Adipocyte (in vitro differentiated cells): ENCODE measurements at regions not wholly inside any gene's neighbourhood (a gene's known extent, or its start where the extent isn't known, plus 50 kb on each side); places are given as distances from the start of the nearest gene placed in this dataset.
"Not testable (repeated sequence)": the region's sequence is repeated elsewhere in the genome, so short reads cannot be mapped to it uniquely, and the experiment has no call there.

ENCODE experiments used
- DNase-seq: peaks from one replicate; pipeline ENCODE4 v3.0.0-alpha.2; 2015; ENCODE audit warnings: low read depth
- H3K27me3 ChIP-seq: replicated peaks from 2 replicates; pipeline ENCODE4 v1.7.0; 2013; ENCODE audit warnings: mild to moderate bottlenecking, low read length, moderate library complexity; ENCODE audit not compliant: control insufficient read depth, insufficient read depth
- H3K36me3 ChIP-seq: 2 replicates; pipeline ENCODE4 v1.7.0; 2013; ENCODE audit warnings: low read length, mild to moderate bottlenecking, moderate library complexity; ENCODE audit not compliant: control insufficient read depth, insufficient read depth, severe bottlenecking
- H3K4me1 ChIP-seq: 2 replicates; pipeline ENCODE4 v1.7.0; 2013; ENCODE audit warnings: mild to moderate bottlenecking, low read length, moderate library complexity; ENCODE audit not compliant: control insufficient read depth, insufficient read depth
- H3K4me3 ChIP-seq: 2 replicates; pipeline ENCODE4 v1.7.0; 2013; ENCODE audit warnings: mild to moderate bottlenecking, low read length, moderate library complexity
- H3K9ac ChIP-seq: 2 replicates; pipeline ENCODE4 v1.7.0; 2013; ENCODE audit warnings: mild to moderate bottlenecking, low read length, moderate library complexity
- H3K9me3 ChIP-seq: 2 replicates; pipeline ENCODE4 v1.7.0; 2013; ENCODE audit warnings: mild to moderate bottlenecking, low read length, moderate library complexity; ENCODE audit not compliant: control insufficient read depth

GRCh38 chr14:47935332-47935731 lies 259.9 kb upstream of the MDGA2 start:
- no peak overlapping the region for H3K4me3 ChIP-seq
- no peaks in the 10 kb centered on the region for H3K4me1 ChIP-seq
- no peaks in the 10 kb centered on the region for H3K9me3 ChIP-seq
- no peak overlapping the region for H3K9ac ChIP-seq
- DNase-seq, result no peak
- no peaks in the 10 kb centered on the region for H3K27me3 ChIP-seq
- H3K36me3 ChIP-seq, result no peaks in the 10 kb centered on the region

GRCh38 chr14:47929334-47929733 lies 253.9 kb upstream of the MDGA2 start:
- no peak overlapping the region for H3K4me3 ChIP-seq
- H3K4me1 ChIP-seq, result no peaks in the 10 kb centered on the region
- H3K27me3 ChIP-seq, result no peaks in the 10 kb centered on the region
- no peaks in the 10 kb centered on the region for H3K36me3 ChIP-seq
- no peak overlapping the region for H3K9ac ChIP-seq
- no peak for DNase-seq
- peaks cover under 1% of the 10 kb centered on the region for H3K9me3 ChIP-seq

GRCh38 chr14:47921133-47921532 lies 245.7 kb upstream of the MDGA2 start:
- Histone ChIP-seq H3K27me3 (no peaks in the 10 kb centered on the region), H3K4me3 (no peak overlapping the region), H3K9me3 (peaks cover 4% of the 10 kb centered on the region), H3K4me1 (peaks cover 4% of the 10 kb centered on the region), H3K9ac (no peak overlapping the region), H3K36me3 (no peaks in the 10 kb centered on the region)
- no peak for DNase-seq

GRCh38 chr14:47919997-47920396 lies 244.6 kb upstream of the MDGA2 start:
- Histone ChIP-seq H3K9ac (no peak overlapping the region), H3K27me3 (no peaks in the 10 kb centered on the region), H3K4me1 (peaks cover 4% of the 10 kb centered on the region), H3K36me3 (no peaks in the 10 kb centered on the region), H3K9me3 (peaks cover 4% of the 10 kb centered on the region), H3K4me3 (no peak overlapping the region)
- no peak for DNase-seq

- Histone ChIP-seq H3K4me3 (no peak overlapping the region), H3K4me1 (peaks cover 4% of the 10 kb centered on the region), H3K36me3 (no peaks in the 10 kb centered on the region), H3K9ac (no peak overlapping the region), H3K9me3 (peaks cover 4% of the 10 kb centered on the region), H3K27me3 (no peaks in the 10 kb centered on the region)
- DNase-seq, result no peak
Observed at GRCh38 chr14:47919334-47919846, 244.0 kb upstream of the MDGA2 start.

GRCh38 chr14:47917344-47917954 lies 242.0 kb upstream of the MDGA2 start:
- H3K27me3 ChIP-seq, result no peaks in the 10 kb centered on the region
- H3K9ac ChIP-seq, result no peak overlapping the region
- peak; percentile 25 for DNase-seq
- H3K9me3 ChIP-seq, result no peaks in the 10 kb centered on the region
- H3K36me3 ChIP-seq, result no peaks in the 10 kb centered on the region
- H3K4me1 ChIP-seq, result peaks cover 4% of the 10 kb centered on the region
- H3K4me3 ChIP-seq, result no peak overlapping the region

- not testable (repeated sequence) for DNase-seq, H3K4me3 ChIP-seq, H3K27me3 ChIP-seq, H3K9ac ChIP-seq, H3K9me3 ChIP-seq, H3K4me1 ChIP-seq, H3K36me3 ChIP-seq
Observed at GRCh38 chr14:47901141-47901540, 225.7 kb upstream of the MDGA2 start.

- Histone ChIP-seq H3K9ac (no peak overlapping the region), H3K4me1 (no peaks in the 10 kb centered on the region), H3K4me3 (no peak overlapping the region), H3K27me3 (no peaks in the 10 kb centered on the region), H3K9me3 (no peaks in the 10 kb centered on the region), H3K36me3 (no peaks in the 10 kb centered on the region)
- DNase-seq, result no peak
Observed at GRCh38 chr14:47899685-47900084, 224.3 kb upstream of the MDGA2 start.

- H3K9me3 ChIP-seq, result no peaks in the 10 kb centered on the region
- H3K4me3 ChIP-seq, result no peak overlapping the region
- no peaks in the 10 kb centered on the region for H3K36me3 ChIP-seq
- no peak for DNase-seq
- H3K27me3 ChIP-seq, result no peaks in the 10 kb centered on the region
- H3K9ac ChIP-seq, result no peak overlapping the region
- H3K4me1 ChIP-seq, result no peaks in the 10 kb centered on the region
Observed at GRCh38 chr14:47874350-47874749, 198.9 kb upstream of the MDGA2 start.

- Histone ChIP-seq H3K9ac (no peak overlapping the region), H3K4me1 (no peaks in the 10 kb centered on the region), H3K9me3 (no peaks in the 10 kb centered on the region), H3K27me3 (no peaks in the 10 kb centered on the region), H3K4me3 (no peak overlapping the region), H3K36me3 (no peaks in the 10 kb centered on the region)
- no peak for DNase-seq
Observed at GRCh38 chr14:47872588-47872987, 197.2 kb upstream of the MDGA2 start.

GRCh38 chr14:47863441-47863840 lies 188.0 kb upstream of the MDGA2 start:
- no peak for DNase-seq
- no peaks in the 10 kb centered on the region for H3K27me3 ChIP-seq
- no peaks in the 10 kb centered on the region for H3K36me3 ChIP-seq
- no peaks in the 10 kb centered on the region for H3K9me3 ChIP-seq
- no peak overlapping the region for H3K9ac ChIP-seq
- no peaks in the 10 kb centered on the region for H3K4me1 ChIP-seq
- H3K4me3 ChIP-seq, result no peak overlapping the region

- no peaks in the 10 kb centered on the region for H3K9me3 ChIP-seq
- no peaks in the 10 kb centered on the region for H3K36me3 ChIP-seq
- no peak overlapping the region for H3K9ac ChIP-seq
- no peak overlapping the region for H3K4me3 ChIP-seq
- H3K27me3 ChIP-seq, result no peaks in the 10 kb centered on the region
- DNase-seq, result no peak
- H3K4me1 ChIP-seq, result no peaks in the 10 kb centered on the region
Observed at GRCh38 chr14:47857646-47858045, 182.2 kb upstream of the MDGA2 start.
